ENCODE measurements at regions not wholly inside any gene's neighbourhood (a gene's known extent, or its start where the extent isn't known, plus 50 kb on each side); places are given as distances from the start of the nearest gene placed in this dataset.

DNA sequence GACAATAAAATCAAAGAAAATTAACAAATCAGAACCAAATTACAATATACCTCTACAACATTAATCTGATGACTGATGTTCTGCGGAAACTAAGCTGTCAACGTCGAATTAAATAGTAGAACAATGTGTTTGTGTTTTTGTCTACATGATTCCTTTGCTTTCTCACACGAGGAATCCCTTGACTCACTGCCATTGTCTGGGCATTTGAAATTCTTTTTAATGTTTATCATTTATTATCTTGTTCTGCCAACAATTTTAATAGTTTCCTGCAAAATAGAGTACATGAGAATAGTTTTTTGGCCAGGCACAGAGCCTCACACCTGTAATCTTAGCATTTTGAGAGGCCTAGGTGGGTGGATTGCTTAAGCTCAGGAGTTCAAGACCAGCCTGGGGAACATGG is 76.6 kb upstream of the KRAS start:
- Histone ChIP-seq H3K27ac (no peak overlapping the region), H3K36me3 (ENCODE audit: low read depth) (no peaks in the 10 kb centered on the region), H3K9me3 (ENCODE audit: insufficient read depth, low read depth) (no peaks in the 10 kb centered on the region), H3K4me3 (no peak overlapping the region), H3K79me2 (ENCODE audit: low read depth) (no peaks in the 10 kb centered on the region), H4K20me1 (ENCODE audit: insufficient read depth) (no peaks in the 10 kb centered on the region), H3K4me2 (no peak overlapping the region), H3F3A (ENCODE audit: insufficient read depth, low read depth) (no peaks in the 10 kb centered on the region), H3K4me1 (replicated peaks; ENCODE audit: insufficient read depth) (no peaks in the 10 kb centered on the region), H2AFZ (no peak overlapping the region), H3K9me2 (ENCODE audit: insufficient read depth) (no peaks in the 10 kb centered on the region), H3K27me3 (ENCODE audit: insufficient read depth, low read depth) (no peaks in the 10 kb centered on the region)
- intact Hi-C loops (cut with micrococcal nuclease; ENCODE audit: unreplicated experiment) = no loop called here
- ChIA-PET CTCF (no interaction called here), POLR2A (ENCODE audit: unreplicated experiment) (no interaction called here)
- no peak for TF ChIP-seq EZH2 (IDR thresholded peaks at IDR 0.05; ENCODE audit: low read depth)
- TF ChIP-seq, protein P1, sequence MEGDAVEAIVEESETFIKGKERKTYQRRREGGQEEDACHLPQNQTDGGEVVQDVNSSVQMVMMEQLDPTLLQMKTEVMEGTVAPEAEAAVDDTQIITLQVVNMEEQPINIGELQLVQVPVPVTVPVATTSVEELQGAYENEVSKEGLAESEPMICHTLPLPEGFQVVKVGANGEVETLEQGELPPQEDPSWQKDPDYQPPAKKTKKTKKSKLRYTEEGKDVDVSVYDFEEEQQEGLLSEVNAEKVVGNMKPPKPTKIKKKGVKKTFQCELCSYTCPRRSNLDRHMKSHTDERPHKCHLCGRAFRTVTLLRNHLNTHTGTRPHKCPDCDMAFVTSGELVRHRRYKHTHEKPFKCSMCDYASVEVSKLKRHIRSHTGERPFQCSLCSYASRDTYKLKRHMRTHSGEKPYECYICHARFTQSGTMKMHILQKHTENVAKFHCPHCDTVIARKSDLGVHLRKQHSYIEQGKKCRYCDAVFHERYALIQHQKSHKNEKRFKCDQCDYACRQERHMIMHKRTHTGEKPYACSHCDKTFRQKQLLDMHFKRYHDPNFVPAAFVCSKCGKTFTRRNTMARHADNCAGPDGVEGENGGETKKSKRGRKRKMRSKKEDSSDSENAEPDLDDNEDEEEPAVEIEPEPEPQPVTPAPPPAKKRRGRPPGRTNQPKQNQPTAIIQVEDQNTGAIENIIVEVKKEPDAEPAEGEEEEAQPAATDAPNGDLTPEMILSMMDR (conservative IDR thresholded peaks at IDR 0.05) = no peak
- no peak for DNase-seq
- no TSS peak for BruUV-seq (replicated peaks)

DNA sequence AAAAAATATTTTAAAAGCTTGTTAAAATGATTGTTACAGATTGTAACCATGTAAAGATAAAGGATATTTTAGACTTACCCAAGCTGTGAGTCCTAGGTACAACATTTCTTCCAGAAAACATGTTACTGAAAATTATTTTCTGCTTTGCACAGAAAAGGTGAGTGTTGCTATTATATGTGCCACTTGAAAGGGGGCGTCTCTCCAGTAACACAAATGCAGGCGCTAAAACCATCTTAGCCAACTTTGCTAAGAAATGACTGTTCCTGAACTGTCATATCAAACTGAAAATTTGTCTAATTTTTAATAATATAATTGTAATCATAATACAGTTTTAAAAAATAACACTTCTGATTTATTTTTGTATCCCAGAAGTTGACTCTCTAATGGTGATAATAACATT is 75.6 kb upstream of the KRAS start:
- TF ChIP-seq, protein P1 (conservative IDR thresholded peaks at IDR 0.05) = no peak
- no peak for TF ChIP-seq EZH2 (IDR thresholded peaks at IDR 0.05; ENCODE audit: low read depth)
- Histone ChIP-seq H3K9me2 (ENCODE audit: insufficient read depth) (no peaks in the 10 kb centered on the region), H3K4me2 (no peak overlapping the region), H3K4me1 (replicated peaks; ENCODE audit: insufficient read depth) (no peaks in the 10 kb centered on the region), H4K20me1 (ENCODE audit: insufficient read depth) (no peaks in the 10 kb centered on the region), H3K9me3 (ENCODE audit: insufficient read depth, low read depth) (no peaks in the 10 kb centered on the region), H2AFZ (no peak overlapping the region), H3K79me2 (ENCODE audit: low read depth) (no peaks in the 10 kb centered on the region), H3K36me3 (ENCODE audit: low read depth) (no peaks in the 10 kb centered on the region), H3K4me3 (no peak overlapping the region), H3F3A (ENCODE audit: insufficient read depth, low read depth) (no peaks in the 10 kb centered on the region), H3K27ac (no peak overlapping the region), H3K27me3 (ENCODE audit: insufficient read depth, low read depth) (no peaks in the 10 kb centered on the region)
- ChIA-PET POLR2A (ENCODE audit: unreplicated experiment) (no interaction called here), CTCF (no interaction called here)
- no TSS peak for BruUV-seq (replicated peaks)
- intact Hi-C loops (cut with micrococcal nuclease; ENCODE audit: unreplicated experiment) = no loop called here
- no peak for DNase-seq

DNA sequence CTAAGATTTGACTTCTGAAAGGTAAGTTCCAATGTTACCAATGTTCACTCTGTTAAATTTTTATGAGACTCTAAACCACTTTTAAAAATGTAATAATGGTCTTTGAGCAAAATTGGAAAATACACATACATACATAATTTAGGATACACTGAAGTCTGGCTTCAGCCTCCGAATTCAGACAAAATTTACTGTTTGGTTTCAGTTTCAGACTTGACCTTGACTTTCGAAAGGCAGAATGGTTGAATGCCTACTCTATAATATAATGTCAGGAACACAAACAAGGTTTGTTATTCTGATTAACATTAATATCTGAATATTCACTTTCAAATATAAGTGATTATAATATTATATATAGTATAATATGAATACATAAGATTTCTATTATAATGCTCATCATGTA is 74.1 kb upstream of the KRAS start:
- H3K36me3 ChIP-seq (ENCODE audit: low read depth) = no peaks in the 10 kb centered on the region
- H4K20me1 ChIP-seq (ENCODE audit: insufficient read depth) = no peaks in the 10 kb centered on the region
- DNase-seq = no peak
- ChIA-PET CTCF (no interaction called here), POLR2A (ENCODE audit: unreplicated experiment) (no interaction called here)
- no peak overlapping the region for H3K4me2 ChIP-seq
- no peak overlapping the region for H2AFZ ChIP-seq
- no peak for TF ChIP-seq EZH2 (IDR thresholded peaks at IDR 0.05; ENCODE audit: low read depth)
- TF ChIP-seq, protein P1 (conservative IDR thresholded peaks at IDR 0.05) = no peak
- H3K27me3 ChIP-seq (ENCODE audit: insufficient read depth, low read depth) = no peaks in the 10 kb centered on the region
- no peaks in the 10 kb centered on the region for H3K9me3 ChIP-seq (ENCODE audit: insufficient read depth, low read depth)
- H3K9me2 ChIP-seq (ENCODE audit: insufficient read depth) = no peaks in the 10 kb centered on the region
- no peak overlapping the region for H3K27ac ChIP-seq
- no peak overlapping the region for H3K4me3 ChIP-seq
- H3K4me1 ChIP-seq (replicated peaks; ENCODE audit: insufficient read depth) = no peaks in the 10 kb centered on the region
- H3K79me2 ChIP-seq (ENCODE audit: low read depth) = no peaks in the 10 kb centered on the region
- intact Hi-C loops (cut with micrococcal nuclease; ENCODE audit: unreplicated experiment) = loop anchor here (1.0 kb wide), 1 partner anchor 19 kb away; no protein-coding TSS in a partner anchor
- BruUV-seq (replicated peaks) = no TSS peak
- H3F3A ChIP-seq (ENCODE audit: insufficient read depth, low read depth) = no peaks in the 10 kb centered on the region

Measured in PC-9 (cell line).